ENCODE measurements at regions not wholly inside any gene's neighbourhood (a gene's known extent, or its start where the extent isn't known, plus 50 kb on each side); places are given as distances from the start of the nearest gene placed in this dataset.

- TF ChIP-seq SIX5 (IDR thresholded peaks at IDR 0.05; ENCODE audit: low read depth, low read length) (no peak), EP300 (IDR thresholded peaks at IDR 0.05; ENCODE audit: borderline replicate concordance in 1 of 2, low read depth in 2 of 2, low read length in 2 of 2) (no peak), MAX (IDR thresholded peaks at IDR 0.05) (no peak), SRF (IDR thresholded peaks at IDR 0.05; ENCODE audit: low read depth, low read length) (no peak), POLR2A (IDR thresholded peaks at IDR 0.05; ENCODE audit: control extremely low read depth in 1 of 2, low read depth in 2 of 2, low read length in 2 of 2) (no peak), CTCF (IDR thresholded peaks at IDR 0.05; ENCODE audit: control extremely low read depth in 1 of 3, insufficient read depth in 1 of 3, low read depth in 1 of 3, low read length in 3 of 3) (no peak), MAFK (IDR thresholded peaks at IDR 0.05; ENCODE audit: low read depth, low read length) (no peak), SP1 (IDR thresholded peaks at IDR 0.05; ENCODE audit: low read depth, low read length) (no peak), EZH2 (IDR thresholded peaks at IDR 0.05; ENCODE audit: low read depth, low read length, severe bottlenecking) (no peak), TAF1 (IDR thresholded peaks at IDR 0.05; ENCODE audit: low read depth, low read length) (no peak), SIN3A (conservative IDR thresholded peaks at IDR 0.05 in 1 of 2, IDR thresholded peaks at IDR 0.05 in 1 of 2; ENCODE audit: low read depth in 1 of 2, low read length in 2 of 2) (peak; percentile 83 to 94; a peak in 3 of 4 replicates), CREB1 (IDR thresholded peaks at IDR 0.05) (no peak), ZNF274 (IDR thresholded peaks at IDR 0.05; ENCODE audit: borderline replicate concordance, extremely low read depth, low read length) (no peak)
- TF ChIP-seq, protein P1, sequence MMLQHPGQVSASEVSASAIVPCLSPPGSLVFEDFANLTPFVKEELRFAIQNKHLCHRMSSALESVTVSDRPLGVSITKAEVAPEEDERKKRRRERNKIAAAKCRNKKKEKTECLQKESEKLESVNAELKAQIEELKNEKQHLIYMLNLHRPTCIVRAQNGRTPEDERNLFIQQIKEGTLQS (IDR thresholded peaks at IDR 0.05; ENCODE audit: insufficient read depth, low read depth, low read length), result no peak
Observed at GRCh38 chr15:88401996-88402656, 65.1 kb downstream of the MRPL46 start.
